ENCODE measurements at regions not wholly inside any gene's neighbourhood (a gene's known extent, or its start where the extent isn't known, plus 50 kb on each side); places are given as distances from the start of the nearest gene placed in this dataset.

GRCh38 chr20:57803508-57804005 is 93.7 kb upstream of the PMEPA1 start:
- H3K4me3 ChIP-seq (ENCODE audit: low read depth, low read length), result no peak overlapping the region
- DNase-seq (ENCODE audit: low read depth), result no peak
- no peak for TF ChIP-seq CTCF (IDR thresholded peaks at IDR 0.05; ENCODE audit: insufficient read depth, low read depth, low read length)

- DNase-seq (ENCODE audit: low read depth), result no peak
- no peak for TF ChIP-seq CTCF (IDR thresholded peaks at IDR 0.05; ENCODE audit: insufficient read depth, low read depth, low read length)
- no peak overlapping the region for H3K4me3 ChIP-seq (ENCODE audit: low read depth, low read length)
Measured at GRCh38 chr20:57802765-57803507, 93.1 kb upstream of the PMEPA1 start.

GRCh38 chr20:57801581-57801980 is 91.8 kb upstream of the PMEPA1 start:
- H3K4me3 ChIP-seq (ENCODE audit: low read depth, low read length), result no peak overlapping the region
- no peak for TF ChIP-seq CTCF (IDR thresholded peaks at IDR 0.05; ENCODE audit: insufficient read depth, low read depth, low read length)
- DNase-seq (ENCODE audit: low read depth), result no peak

GRCh38 chr20:57800791-57801430 is 91.1 kb upstream of the PMEPA1 start:
- TF ChIP-seq CTCF (IDR thresholded peaks at IDR 0.05; ENCODE audit: insufficient read depth, low read depth, low read length), result no peak
- no peak overlapping the region for H3K4me3 ChIP-seq (ENCODE audit: low read depth, low read length)
- no peak for DNase-seq (ENCODE audit: low read depth)

- no peak for DNase-seq (ENCODE audit: low read depth)
- H3K4me3 ChIP-seq (ENCODE audit: low read depth, low read length), result no peak overlapping the region
- TF ChIP-seq CTCF (IDR thresholded peaks at IDR 0.05; ENCODE audit: insufficient read depth, low read depth, low read length), result no peak
Measured at GRCh38 chr20:57797401-57797800, 87.6 kb upstream of the PMEPA1 start.

GRCh38 chr20:57795977-57796560 is 86.3 kb upstream of the PMEPA1 start:
- DNase-seq (ENCODE audit: low read depth), result no peak
- H3K4me3 ChIP-seq (ENCODE audit: low read depth, low read length), result no peak overlapping the region
- TF ChIP-seq CTCF (IDR thresholded peaks at IDR 0.05; ENCODE audit: insufficient read depth, low read depth, low read length), result no peak
